IMR-90 (cell line): ENCODE measurements at regions not wholly inside any gene's neighbourhood (a gene's known extent, or its start where the extent isn't known, plus 50 kb on each side); places are given as distances from the start of the nearest gene placed in this dataset.
"Not testable (repeated sequence)": the region's sequence is repeated elsewhere in the genome, so short reads cannot be mapped to it uniquely, and the experiment has no call there.

ENCODE experiments used
- ATAC-seq: fragments of 200-7000 bp; cut with Tn5 transposase; 2 replicates; pipeline ENCODE4 v1.9.1; 2020; ENCODE audit warnings: low read depth, mild to moderate bottlenecking, moderate library complexity
- BruUV-seq: library from RNA; stranded (reverse); fragments of 400-500 nt; replicated peaks from 2 replicates; lab custom pipeline; 2021; lab: Mats Ljungman, UMichigan
- CTCF ChIA-PET: fragments of 300-600 bp; formaldehyde crosslinking; extraction: SDS; loops from one replicate; lab custom pipeline; 2021; ENCODE audit warnings: antibody characterized with exemption; lab: Yijun Ruan, JAX
- POLR2A ChIA-PET: fragments of 300-600 bp; sonication (Branson Sonifier 250); formaldehyde crosslinking; loops from one replicate; lab custom pipeline; 2022; ENCODE audit warnings: antibody characterized with exemption; ENCODE audit not compliant: unreplicated experiment; lab: Charles Lee
- DNase-seq: peaks from one replicate; pipeline ENCODE4 v3.0.0; 2013
- H2AFZ ChIP-seq: replicated peaks from 2 replicates; pipeline ENCODE3; 2013; ENCODE audit warnings: low read length, mild to moderate bottlenecking; ENCODE audit not compliant: poor library complexity
- H2AK5ac ChIP-seq: 2 replicates; pipeline ENCODE4 v1.6.1; 2013; ENCODE audit warnings: low read depth, low read length, inconsistent platforms
- H2AK9ac ChIP-seq: replicated peaks from 2 replicates; pipeline ENCODE3; 2013; ENCODE audit warnings: mild to moderate bottlenecking, low read depth, low read length, moderate library complexity; ENCODE audit not compliant: poor library complexity
- H2BK120ac ChIP-seq: 2 replicates; pipeline ENCODE4 v1.6.1; 2013; ENCODE audit warnings: low read depth, low read length, inconsistent platforms
- H2BK15ac ChIP-seq: 3 replicates; pipeline ENCODE4 v1.6.1; 2013; ENCODE audit warnings: low read depth, low read length, inconsistent platforms
- H2BK20ac ChIP-seq: 2 replicates; pipeline ENCODE4 v1.6.1; 2013; ENCODE audit warnings: low read depth, mild to moderate bottlenecking, inconsistent platforms, low read length, moderate library complexity
- H2BK5ac ChIP-seq: 2 replicates; pipeline ENCODE4 v1.6.1; 2013; ENCODE audit warnings: mild to moderate bottlenecking, low read depth, low read length, inconsistent platforms; ENCODE audit not compliant: poor library complexity, severe bottlenecking
- H3K14ac ChIP-seq: replicated peaks from 2 replicates; pipeline ENCODE4 v1.6.1; 2013; ENCODE audit warnings: low read depth, low read length, inconsistent platforms
- H3K18ac ChIP-seq: 2 replicates; pipeline ENCODE4 v1.6.1; 2013; ENCODE audit warnings: low read depth, low read length, control low read depth
- H3K23ac ChIP-seq: 2 replicates; pipeline ENCODE4 v1.6.1; 2013; ENCODE audit warnings: low read depth, low read length, inconsistent platforms
- H3K27ac ChIP-seq: 2 replicates; pipeline ENCODE4 v1.5.1; 2013; ENCODE audit warnings: mild to moderate bottlenecking, control low read depth, low read length; ENCODE audit not compliant: insufficient read depth
- H3K27me3 ChIP-seq: 2 replicates; pipeline ENCODE4 v1.6.1; 2013; ENCODE audit warnings: low read length; ENCODE audit not compliant: control insufficient read depth, insufficient read depth
- H3K36me3 ChIP-seq: 2 replicates; pipeline ENCODE4 v1.6.1; 2013; ENCODE audit warnings: low read length, mixed read lengths; ENCODE audit not compliant: control insufficient read depth, insufficient read depth
- H3K4ac ChIP-seq: 2 replicates; pipeline ENCODE4 v1.6.1; 2013; ENCODE audit warnings: low read depth, low read length, inconsistent platforms
- H3K4me1 ChIP-seq: 2 replicates; pipeline ENCODE4 v1.6.1; 2013; ENCODE audit warnings: low read length, mixed read lengths; ENCODE audit not compliant: control insufficient read depth, insufficient read depth
- H3K4me2 ChIP-seq: 2 replicates; pipeline ENCODE4 v1.6.1; 2013; ENCODE audit warnings: low read depth, mild to moderate bottlenecking, control low read depth, low read length, moderate library complexity
- H3K4me3 ChIP-seq: 2 replicates; pipeline ENCODE4 v1.5.1; 2013; ENCODE audit warnings: low read depth, mild to moderate bottlenecking, control low read depth, low read length, moderate library complexity; ENCODE audit not compliant: insufficient read depth
- H3K56ac ChIP-seq: 2 replicates; pipeline ENCODE4 v1.6.1; 2013; ENCODE audit warnings: low read length, inconsistent platforms; ENCODE audit not compliant: insufficient read depth; ENCODE audit errors: extremely low read depth
- H3K79me1 ChIP-seq, 2 experiments: 2 replicates each; pipeline ENCODE4 v1.6.1; 2013; ENCODE audit warnings: low read length in 2 of 2, inconsistent platforms in 1 of 2, low read depth in 1 of 2
- H3K9ac ChIP-seq: 2 replicates; pipeline ENCODE4 v1.6.1; 2013; ENCODE audit warnings: low read depth, low read length, control low read depth
- H3K9me1 ChIP-seq: 2 replicates; pipeline ENCODE4 v1.6.1; 2013; ENCODE audit warnings: low read length, inconsistent platforms; ENCODE audit not compliant: insufficient read depth
- H3K9me3 ChIP-seq: 2 replicates; pipeline ENCODE4 v1.6.1; 2013; ENCODE audit warnings: low read length; ENCODE audit not compliant: control insufficient read depth, insufficient read depth
- H4K20me1 ChIP-seq: 2 replicates; pipeline ENCODE4 v1.6.1; 2013; ENCODE audit warnings: low read length, inconsistent platforms; ENCODE audit not compliant: insufficient read depth
- H4K5ac ChIP-seq: 2 replicates; pipeline ENCODE4 v1.6.1; 2013; ENCODE audit warnings: mild to moderate bottlenecking, low read depth, low read length, control low read depth
- H4K8ac ChIP-seq, 2 experiments: 2 replicates each; pipeline ENCODE4 v1.6.1; 2013; ENCODE audit warnings: low read depth in 2 of 2, low read length in 2 of 2, control low read depth in 1 of 2, inconsistent platforms in 1 of 2
- H4K91ac ChIP-seq: 2 replicates; pipeline ENCODE4 v1.6.1; 2013; ENCODE audit warnings: low read depth, low read length, inconsistent platforms; ENCODE audit not compliant: insufficient read depth
- WGBS, 2 experiments: methylation state at CpG; one replicate each; pipeline versions ENCODE4 v1.1.5 to v1.1.7; 2013; ENCODE audit warnings: missing lambda C conversion rate in 2 of 2; ENCODE audit not compliant: insufficient read length in 1 of 2; ENCODE audit errors: extremely low coverage in 2 of 2; 5-methylcytosine and 5-hydroxymethylcytosine counted together
- dilution Hi-C: fragments of 300-500 bp; cut with HindIII; formaldehyde crosslinking; loops from one replicate; pipeline ENCODE4 v1.14.3; 2018; ENCODE audit warnings: low sequenced_read_pairs; ENCODE audit not compliant: unreplicated experiment
- in situ Hi-C: fragments of 300-500 bp; cut with MboI; formaldehyde crosslinking; loops from 3 replicates; pipeline ENCODE4 v1.14.3; 2019; ENCODE audit warnings: low sequenced_read_pairs, inconsistent platforms, mixed read lengths
- intact Hi-C: fragments of 100-400 bp; cut with micrococcal nuclease; formaldehyde crosslinking; loops from 2 replicates; pipeline ENCODE4 v1.10.0; 2022

- in situ Hi-C loops, DNase-seq, H3K4me3 ChIP-seq, H3K56ac ChIP-seq, H3K79me1 ChIP-seq, ATAC-seq, H3K4me2 ChIP-seq, CTCF ChIA-PET, H4K91ac ChIP-seq, H3K9me3 ChIP-seq, H3K9ac ChIP-seq, H3K4me1 ChIP-seq, H4K5ac ChIP-seq, H3K27ac ChIP-seq, BruUV-seq, dilution Hi-C loops, H2BK120ac ChIP-seq, H4K8ac ChIP-seq, H3K18ac ChIP-seq, H2BK5ac ChIP-seq, H2AK9ac ChIP-seq, H2BK20ac ChIP-seq, H3K36me3 ChIP-seq, H3K23ac ChIP-seq, H3K4ac ChIP-seq, intact Hi-C loops, H3K9me1 ChIP-seq, H3K14ac ChIP-seq, H2AK5ac ChIP-seq, H2BK15ac ChIP-seq, H2AFZ ChIP-seq, H4K20me1 ChIP-seq, H3K27me3 ChIP-seq, POLR2A ChIA-PET: not testable (repeated sequence)
- WGBS, 2 experiments, result no CpG with 5 or more reads among the region's 17 CpGs
Observed at GRCh38 chr2:142613193-142613592, 264.3 kb upstream of the KYNU start.
